NCI-H1436 treated with DMSO at 0.1 percent for 48 hours (cell line): ENCODE measurements at regions not wholly inside any gene's neighbourhood (a gene's known extent, or its start where the extent isn't known, plus 50 kb on each side); places are given as distances from the start of the nearest gene placed in this dataset.

ENCODE experiments used
- DNase-seq: peaks from one replicate; lab custom pipeline; 2025; lab: John Stamatoyannopoulos, UW

GRCh38 chrX:120819126-120819525 is 56.5 kb downstream of the CT47B1 start:
- DNase-seq, result no peak

GRCh38 chrX:120813982-120814381 is 61.7 kb downstream of the CT47B1 start:
- DNase-seq, result no peak

GRCh38 chrX:120801426-120801825 is 74.2 kb downstream of the CT47B1 start:
- DNase-seq, result no peak

GRCh38 chrX:120797188-120797851 is 78.3 kb downstream of the CT47B1 start:
- no peak for DNase-seq

- DNase-seq, result no peak
These were observed 80.4 kb downstream of the CT47B1 start for GRCh38 chrX:120795301-120795700.

- no peak for DNase-seq
These were observed 81.1 kb downstream of the CT47B1 start for GRCh38 chrX:120794525-120794975.

GRCh38 chrX:120793098-120793497 is 82.6 kb downstream of the CT47B1 start:
- DNase-seq, result no peak

- DNase-seq, result no peak
These were observed 84.5 kb downstream of the CT47B1 start for GRCh38 chrX:120791013-120791643.

- DNase-seq, result no peak
These were observed 85.1 kb downstream of the CT47B1 start for GRCh38 chrX:120790552-120790951.

GRCh38 chrX:120790118-120790517 is 85.5 kb downstream of the CT47B1 start:
- peak; percentile 19 for DNase-seq

- DNase-seq, result no peak
These were observed 94.3 kb downstream of the CT47B1 start for GRCh38 chrX:120781403-120781802.

GRCh38 chrX:120775959-120776358 is 99.7 kb downstream of the CT47B1 start:
- DNase-seq, result no peak

- DNase-seq, result no peak
These were observed 101.1 kb downstream of the CT47B1 start for GRCh38 chrX:120774606-120775005.

GRCh38 chrX:120773801-120774200 is 101.9 kb downstream of the CT47B1 start:
- no peak for DNase-seq

GRCh38 chrX:120769576-120770341 is 105.9 kb downstream of the CT47B1 start:
- peak; percentile 15 for DNase-seq

GRCh38 chrX:120768681-120769080 is 107.0 kb downstream of the CT47B1 start:
- no peak for DNase-seq

- DNase-seq, result no peak
These were observed 107.4 kb downstream of the CT47B1 start for GRCh38 chrX:120768254-120768653.

GRCh38 chrX:120763269-120763668 is 112.4 kb downstream of the CT47B1 start:
- DNase-seq, result no peak

- DNase-seq, result no peak
These were observed 113.9 kb downstream of the CT47B1 start for GRCh38 chrX:120761810-120762209.

GRCh38 chrX:120759685-120760084 is 116.0 kb downstream of the CT47B1 start:
- no peak for DNase-seq

GRCh38 chrX:120755066-120755846 is 120.4 kb downstream of the CT47B1 start:
- no peak for DNase-seq
